ENCODE measurements at regions not wholly inside any gene's neighbourhood (a gene's known extent, or its start where the extent isn't known, plus 50 kb on each side); places are given as distances from the start of the nearest gene placed in this dataset.

DNA sequence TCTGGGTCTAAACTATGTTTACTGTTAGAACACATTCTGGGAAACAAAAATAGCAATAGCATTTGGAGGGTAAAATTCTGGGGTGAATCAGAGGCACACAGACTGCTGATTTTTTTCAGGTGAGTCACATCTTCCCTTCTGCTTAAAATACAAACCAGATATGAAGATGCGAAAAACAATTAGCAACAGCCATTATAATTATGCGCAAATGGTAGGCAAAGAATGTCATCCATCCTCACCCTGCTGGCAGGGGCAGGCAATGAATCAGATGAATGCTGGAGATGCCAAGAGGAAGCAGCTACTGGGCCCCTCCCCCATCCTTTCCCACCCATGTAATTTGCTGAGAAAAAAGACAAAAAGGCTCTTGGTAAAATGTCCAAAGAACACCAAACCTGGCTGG lies 282.9 kb downstream of the KLF5 start:
- no peak overlapping the region for H3K9ac ChIP-seq (ENCODE audit: low read length)
- H3K36me3 ChIP-seq (ENCODE audit: control insufficient read depth, insufficient read depth, low read length) = no peaks in the 10 kb centered on the region
- H3K27ac ChIP-seq (ENCODE audit: low read depth, low read length) = no peak overlapping the region
- H3K27me3 ChIP-seq (ENCODE audit: control insufficient read depth, insufficient read depth, low read length) = no peaks in the 10 kb centered on the region
- no peaks in the 10 kb centered on the region for H3K4me1 ChIP-seq (ENCODE audit: control insufficient read depth, insufficient read depth, low read length)
- no peak overlapping the region for H3K4me3 ChIP-seq (ENCODE audit: low read length)

DNA sequence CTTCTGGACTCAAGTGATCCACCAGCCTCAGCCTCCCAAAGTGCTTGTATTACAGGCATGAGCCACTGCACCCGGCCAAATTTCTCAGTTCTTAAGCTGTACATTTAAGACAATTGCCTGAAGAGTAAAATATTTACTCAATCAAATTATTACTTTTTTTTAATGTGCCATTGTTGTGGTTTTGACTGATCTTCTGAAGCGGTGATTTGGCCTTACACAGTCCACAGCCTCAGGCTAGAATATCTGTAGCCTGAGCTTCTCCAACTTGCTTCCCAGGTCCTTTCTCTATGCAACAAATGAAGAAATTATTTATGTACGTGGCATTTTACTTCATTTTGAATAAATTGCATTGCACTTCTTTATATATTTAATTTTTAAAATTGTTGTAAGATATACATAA lies 281.3 kb downstream of the KLF5 start:
- H3K27ac ChIP-seq (ENCODE audit: low read depth, low read length) = no peak overlapping the region
- no peaks in the 10 kb centered on the region for H3K36me3 ChIP-seq (ENCODE audit: control insufficient read depth, insufficient read depth, low read length)
- H3K27me3 ChIP-seq (ENCODE audit: control insufficient read depth, insufficient read depth, low read length) = no peaks in the 10 kb centered on the region
- H3K9ac ChIP-seq (ENCODE audit: low read length) = no peak overlapping the region
- no peak overlapping the region for H3K4me3 ChIP-seq (ENCODE audit: low read length)
- H3K4me1 ChIP-seq (ENCODE audit: control insufficient read depth, insufficient read depth, low read length) = no peaks in the 10 kb centered on the region

DNA sequence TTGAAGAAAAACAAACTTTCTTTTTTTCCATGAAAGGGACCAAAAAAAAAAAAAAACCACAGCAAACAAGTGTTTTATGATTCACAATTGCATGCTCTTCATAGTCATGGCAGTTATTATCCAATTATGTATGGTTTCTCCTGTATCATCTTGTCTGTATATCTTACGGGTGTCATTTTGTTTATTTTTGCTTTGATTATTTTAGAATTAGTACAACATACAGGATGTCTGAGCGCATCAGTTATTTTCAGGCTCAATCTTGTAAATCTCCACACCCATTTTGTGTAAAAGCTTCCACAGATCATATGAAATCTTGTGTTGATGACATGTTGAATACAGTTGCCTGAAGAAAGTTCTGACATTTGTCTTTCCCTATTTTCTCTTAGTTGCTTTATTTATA lies 280.3 kb downstream of the KLF5 start:
- Histone ChIP-seq H3K4me3 (ENCODE audit: low read length) (no peak overlapping the region), H3K4me1 (ENCODE audit: control insufficient read depth, insufficient read depth, low read length) (no peaks in the 10 kb centered on the region), H3K27me3 (ENCODE audit: control insufficient read depth, insufficient read depth, low read length) (no peaks in the 10 kb centered on the region), H3K27ac (ENCODE audit: low read depth, low read length) (no peak overlapping the region), H3K36me3 (ENCODE audit: control insufficient read depth, insufficient read depth, low read length) (no peaks in the 10 kb centered on the region), H3K9ac (ENCODE audit: low read length) (no peak overlapping the region)

DNA sequence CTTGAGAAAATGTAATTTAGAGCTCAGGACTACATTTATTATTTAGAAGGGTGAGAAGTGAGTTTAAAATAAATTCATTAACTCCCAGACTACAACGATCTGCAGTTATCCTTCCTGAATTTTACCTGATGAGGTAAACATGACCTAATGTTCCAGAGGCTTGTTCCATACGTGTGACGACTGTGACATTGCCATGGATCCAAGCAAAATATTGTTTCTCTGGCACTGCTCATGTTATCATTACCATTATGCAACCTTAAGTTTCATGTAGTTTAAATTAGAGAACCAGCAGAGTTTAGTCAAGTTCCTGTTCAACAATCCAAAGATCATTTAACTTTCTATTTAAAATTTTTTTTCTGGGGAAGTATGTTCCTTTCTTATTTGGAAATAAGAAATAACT lies 279.6 kb downstream of the KLF5 start:
- Histone ChIP-seq H3K4me1 (ENCODE audit: control insufficient read depth, insufficient read depth, low read length) (no peaks in the 10 kb centered on the region), H3K27me3 (ENCODE audit: control insufficient read depth, insufficient read depth, low read length) (no peaks in the 10 kb centered on the region), H3K4me3 (ENCODE audit: low read length) (no peak overlapping the region), H3K36me3 (ENCODE audit: control insufficient read depth, insufficient read depth, low read length) (no peaks in the 10 kb centered on the region), H3K9ac (ENCODE audit: low read length) (no peak overlapping the region), H3K27ac (ENCODE audit: low read depth, low read length) (no peak overlapping the region)

DNA sequence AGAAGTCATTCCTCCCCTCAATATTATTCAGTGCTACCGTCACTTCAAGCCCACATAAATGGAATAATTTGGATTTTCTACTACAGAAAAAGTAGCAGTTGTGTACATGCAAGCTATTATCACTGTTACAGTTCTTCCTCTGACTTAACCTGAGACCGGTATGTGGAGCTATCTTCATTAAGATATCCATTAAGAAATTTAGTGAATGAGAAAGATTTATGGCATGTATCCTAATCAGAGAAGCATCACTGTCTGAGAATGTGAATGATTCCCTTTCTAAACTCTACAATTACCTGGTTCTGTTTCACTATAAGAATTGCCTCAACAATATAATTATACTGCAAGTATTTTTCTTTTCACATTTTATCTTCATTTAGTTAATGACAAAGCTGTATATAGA lies 278.7 kb downstream of the KLF5 start:
- Histone ChIP-seq H3K27ac (ENCODE audit: low read depth, low read length) (no peak overlapping the region), H3K27me3 (ENCODE audit: control insufficient read depth, insufficient read depth, low read length) (no peaks in the 10 kb centered on the region)

DNA sequence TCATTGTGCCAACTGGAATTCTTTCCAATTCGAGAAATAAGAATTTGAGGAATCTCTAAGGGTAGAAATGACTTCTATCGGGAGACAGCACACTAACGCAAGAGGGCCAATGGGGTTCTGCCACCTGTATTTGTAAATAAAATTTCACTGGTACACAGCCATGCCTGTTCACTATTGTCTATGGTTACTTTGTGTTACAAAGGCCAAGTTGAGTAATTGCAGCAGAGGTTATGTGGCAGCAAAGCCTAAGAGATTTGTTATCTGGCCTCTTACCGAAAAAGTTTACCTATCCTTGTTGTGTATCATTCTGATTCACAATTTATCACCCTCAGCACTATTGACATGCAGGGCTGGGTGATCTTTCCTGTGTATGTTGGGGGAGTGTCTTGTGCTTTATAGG lies 278.0 kb downstream of the KLF5 start:
- Histone ChIP-seq H3K4me1 (ENCODE audit: control insufficient read depth, insufficient read depth, low read length) (no peaks in the 10 kb centered on the region), H3K4me3 (ENCODE audit: low read length) (no peak overlapping the region), H3K27me3 (ENCODE audit: control insufficient read depth, insufficient read depth, low read length) (no peaks in the 10 kb centered on the region), H3K36me3 (ENCODE audit: control insufficient read depth, insufficient read depth, low read length) (no peaks in the 10 kb centered on the region), H3K9ac (ENCODE audit: low read length) (no peak overlapping the region), H3K27ac (ENCODE audit: low read depth, low read length) (no peak overlapping the region)

More for the DNA sequence above, 278.7 kb downstream of the KLF5 start:
- no peaks in the 10 kb centered on the region for H3K4me1 ChIP-seq (ENCODE audit: control insufficient read depth, insufficient read depth, low read length)
- H3K9ac ChIP-seq (ENCODE audit: low read length) = no peak overlapping the region
- no peak overlapping the region for H3K4me3 ChIP-seq (ENCODE audit: low read length)
- H3K36me3 ChIP-seq (ENCODE audit: control insufficient read depth, insufficient read depth, low read length) = no peaks in the 10 kb centered on the region

DNA sequence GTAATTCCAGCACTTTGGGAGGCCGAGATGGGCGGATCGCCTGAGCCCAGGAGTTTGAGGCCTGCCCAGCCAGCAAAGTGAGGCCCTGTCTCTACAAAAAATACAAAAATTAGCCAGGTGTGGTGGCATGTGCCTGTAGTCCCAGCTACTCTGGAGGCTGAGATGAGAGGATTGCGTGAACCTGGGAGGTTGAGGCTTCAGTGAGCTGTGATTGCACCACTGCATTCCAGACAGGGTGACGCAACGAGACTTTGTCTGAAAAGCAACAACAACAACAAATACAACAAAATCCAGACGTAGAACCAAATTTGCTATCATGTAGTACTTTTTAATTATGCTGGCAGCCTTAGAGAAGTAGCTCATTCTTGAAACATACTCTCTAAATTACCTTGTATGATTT lies 277.1 kb downstream of the KLF5 start:
- H3K36me3 ChIP-seq (ENCODE audit: control insufficient read depth, insufficient read depth, low read length) = no peaks in the 10 kb centered on the region
- no peaks in the 10 kb centered on the region for H3K4me1 ChIP-seq (ENCODE audit: control insufficient read depth, insufficient read depth, low read length)
- H3K4me3 ChIP-seq (ENCODE audit: low read length) = no peak overlapping the region
- no peaks in the 10 kb centered on the region for H3K27me3 ChIP-seq (ENCODE audit: control insufficient read depth, insufficient read depth, low read length)
- H3K27ac ChIP-seq (ENCODE audit: low read depth, low read length) = no peak overlapping the region
- H3K9ac ChIP-seq (ENCODE audit: low read length) = no peak overlapping the region

DNA sequence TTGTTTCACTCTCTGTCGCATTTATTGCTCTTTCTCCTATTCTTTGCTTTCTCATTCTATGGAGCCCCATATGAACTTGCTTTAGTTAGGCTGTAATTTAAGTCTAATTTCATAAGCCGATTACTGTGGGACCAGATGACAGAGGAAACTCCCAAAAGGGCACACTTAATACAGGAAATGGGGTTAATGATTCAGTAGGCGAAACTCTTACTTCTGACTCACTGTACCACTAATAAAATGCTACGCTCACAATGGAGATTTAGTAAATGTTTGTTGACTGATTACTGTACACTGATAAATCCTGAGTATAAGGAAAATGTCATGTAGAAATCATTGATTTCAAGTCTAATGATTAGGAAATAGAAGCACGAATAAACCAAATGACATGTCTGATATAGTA lies 276.4 kb downstream of the KLF5 start:
- no peak overlapping the region for H3K9ac ChIP-seq (ENCODE audit: low read length)
- H3K4me1 ChIP-seq (ENCODE audit: control insufficient read depth, insufficient read depth, low read length) = no peaks in the 10 kb centered on the region
- no peak overlapping the region for H3K4me3 ChIP-seq (ENCODE audit: low read length)
- H3K27ac ChIP-seq (ENCODE audit: low read depth, low read length) = no peak overlapping the region
- H3K36me3 ChIP-seq (ENCODE audit: control insufficient read depth, insufficient read depth, low read length) = no peaks in the 10 kb centered on the region
- no peaks in the 10 kb centered on the region for H3K27me3 ChIP-seq (ENCODE audit: control insufficient read depth, insufficient read depth, low read length)

DNA sequence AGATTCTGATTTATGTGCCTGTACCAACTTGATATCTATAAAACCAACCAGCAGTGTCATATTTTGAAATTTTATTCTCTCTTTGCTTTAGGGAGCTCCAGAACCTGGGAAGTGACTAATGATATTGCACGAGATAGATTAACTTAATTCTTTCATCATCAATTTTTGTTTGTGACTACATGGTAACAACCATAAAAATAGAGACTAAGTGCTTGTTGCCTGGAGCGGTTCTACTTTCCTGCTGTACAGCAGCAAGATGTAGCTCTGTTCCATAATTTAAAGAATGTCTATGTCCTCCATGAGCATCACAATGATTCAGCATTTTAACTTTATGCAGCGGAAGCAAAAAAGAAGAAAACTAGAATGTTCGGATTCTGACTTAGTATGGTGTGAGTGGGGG lies 275.6 kb downstream of the KLF5 start:
- Histone ChIP-seq H3K9ac (ENCODE audit: low read length) (no peak overlapping the region), H3K36me3 (ENCODE audit: control insufficient read depth, insufficient read depth, low read length) (no peaks in the 10 kb centered on the region), H3K27ac (ENCODE audit: low read depth, low read length) (no peak overlapping the region), H3K4me3 (ENCODE audit: low read length) (no peak overlapping the region), H3K27me3 (ENCODE audit: control insufficient read depth, insufficient read depth, low read length) (no peaks in the 10 kb centered on the region), H3K4me1 (ENCODE audit: control insufficient read depth, insufficient read depth, low read length) (no peaks in the 10 kb centered on the region)

DNA sequence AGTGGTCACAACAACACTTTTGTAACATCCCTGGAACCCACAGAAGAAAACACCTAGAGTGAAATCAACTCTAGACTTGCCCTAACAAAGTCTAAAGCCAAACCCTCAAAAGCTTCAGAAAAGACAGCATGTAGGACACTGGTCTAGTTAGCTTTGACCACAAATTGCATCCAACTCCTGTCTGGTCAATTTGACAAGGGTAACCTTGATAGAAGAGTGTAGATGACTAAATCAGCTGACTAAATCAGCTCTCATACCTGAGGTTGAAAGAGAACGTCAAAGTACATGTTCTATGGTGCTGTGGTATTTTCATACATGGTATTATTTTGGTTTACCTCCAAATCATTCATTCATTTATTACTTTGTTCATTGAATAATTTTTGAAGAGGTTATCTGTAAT lies 272.8 kb downstream of the KLF5 start:
- no peaks in the 10 kb centered on the region for H3K36me3 ChIP-seq (ENCODE audit: control insufficient read depth, insufficient read depth, low read length)
- no peak overlapping the region for H3K9ac ChIP-seq (ENCODE audit: low read length)
- H3K4me3 ChIP-seq (ENCODE audit: low read length) = no peak overlapping the region
- no peaks in the 10 kb centered on the region for H3K27me3 ChIP-seq (ENCODE audit: control insufficient read depth, insufficient read depth, low read length)
- no peaks in the 10 kb centered on the region for H3K4me1 ChIP-seq (ENCODE audit: control insufficient read depth, insufficient read depth, low read length)
- no peak overlapping the region for H3K27ac ChIP-seq (ENCODE audit: low read depth, low read length)

DNA sequence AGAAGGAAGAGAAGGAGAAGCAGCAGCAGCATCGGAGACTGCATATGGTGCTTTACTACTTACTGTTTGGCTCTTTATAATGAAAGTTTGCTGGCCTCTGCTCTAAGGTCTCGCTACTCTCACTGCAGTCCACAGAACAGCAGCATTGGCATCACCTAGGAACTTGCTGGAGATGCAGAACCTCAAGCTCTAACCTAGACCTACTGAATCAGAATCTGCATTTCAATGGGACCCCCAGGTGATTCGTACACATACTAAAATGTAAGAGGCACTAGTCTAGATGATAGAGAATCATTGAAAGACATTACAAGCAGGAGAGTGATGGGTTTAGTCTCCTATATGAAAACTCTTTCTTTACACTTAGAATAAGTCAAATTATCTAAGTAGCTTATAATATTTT lies 270.6 kb downstream of the KLF5 start:
- no peak overlapping the region for H3K4me3 ChIP-seq (ENCODE audit: low read length)
- H3K27ac ChIP-seq (ENCODE audit: low read depth, low read length) = no peak overlapping the region
- no peaks in the 10 kb centered on the region for H3K27me3 ChIP-seq (ENCODE audit: control insufficient read depth, insufficient read depth, low read length)
- no peaks in the 10 kb centered on the region for H3K36me3 ChIP-seq (ENCODE audit: control insufficient read depth, insufficient read depth, low read length)
- no peak overlapping the region for H3K9ac ChIP-seq (ENCODE audit: low read length)
- H3K4me1 ChIP-seq (ENCODE audit: control insufficient read depth, insufficient read depth, low read length) = no peaks in the 10 kb centered on the region

DNA sequence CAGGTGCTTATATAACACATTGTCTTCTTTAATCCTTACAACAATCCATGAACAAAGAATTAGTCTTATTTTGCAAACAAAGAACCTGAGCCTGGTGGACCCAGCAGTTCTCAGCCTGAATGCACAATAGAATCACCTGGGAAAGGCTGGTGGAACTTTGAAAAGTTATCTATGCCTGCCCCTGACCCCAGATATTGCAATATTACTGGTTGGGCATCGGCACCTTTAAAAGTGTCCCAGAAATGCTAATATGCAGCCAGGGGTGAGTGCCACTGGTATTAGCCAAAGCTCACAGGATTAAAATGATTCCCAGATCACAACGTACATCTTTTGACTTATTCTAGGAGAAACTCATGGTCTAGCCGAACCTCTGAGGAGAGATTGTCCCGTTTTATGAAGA lies 268.8 kb downstream of the KLF5 start:
- H3K4me3 ChIP-seq (ENCODE audit: low read length) = no peak overlapping the region
- no peaks in the 10 kb centered on the region for H3K27me3 ChIP-seq (ENCODE audit: control insufficient read depth, insufficient read depth, low read length)
- no peak overlapping the region for H3K9ac ChIP-seq (ENCODE audit: low read length)
- H3K4me1 ChIP-seq (ENCODE audit: control insufficient read depth, insufficient read depth, low read length) = no peaks in the 10 kb centered on the region
- no peaks in the 10 kb centered on the region for H3K36me3 ChIP-seq (ENCODE audit: control insufficient read depth, insufficient read depth, low read length)
- H3K27ac ChIP-seq (ENCODE audit: low read depth, low read length) = no peak overlapping the region

DNA sequence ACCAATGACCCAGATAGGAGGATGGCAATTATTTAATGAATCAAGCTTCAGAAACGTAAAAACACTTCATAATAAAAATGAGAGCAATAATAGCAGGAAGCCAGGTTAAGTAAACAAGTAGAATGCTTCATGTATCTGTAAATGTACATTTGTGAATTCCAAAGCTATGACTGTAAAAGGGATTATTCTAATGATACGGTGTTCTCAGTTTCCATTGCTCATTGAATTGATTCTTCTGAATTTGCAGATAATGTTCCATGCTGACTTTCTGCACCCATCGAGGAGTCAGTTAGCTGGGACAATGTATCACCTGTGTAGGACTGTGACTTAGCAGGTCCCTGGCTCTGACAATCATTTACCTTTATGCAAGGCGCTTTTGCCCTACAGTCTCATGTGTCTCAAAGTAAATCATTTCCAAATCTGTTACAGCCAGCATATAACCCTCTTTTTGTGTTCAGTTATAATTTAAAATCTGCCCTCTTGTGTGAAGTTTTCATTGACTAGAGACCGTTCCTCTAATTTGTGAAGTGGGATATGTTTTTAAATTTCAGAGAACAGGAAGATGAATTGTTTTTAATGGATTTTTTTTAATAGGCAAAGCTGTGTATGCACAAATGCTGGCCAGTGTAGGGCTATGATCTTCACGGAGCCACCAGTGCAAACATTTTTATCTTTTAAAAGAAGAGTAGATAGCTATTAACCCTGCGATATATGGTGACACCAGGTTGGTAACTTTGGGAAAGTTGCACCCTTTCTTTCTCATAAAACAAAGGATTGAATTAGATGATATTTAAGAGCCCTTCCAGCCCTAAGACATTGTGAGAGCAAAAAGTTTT lies 267.1 kb downstream of the KLF5 start:
- no peak overlapping the region for H3K9ac ChIP-seq (ENCODE audit: low read length)
- no peaks in the 10 kb centered on the region for H3K36me3 ChIP-seq (ENCODE audit: control insufficient read depth, insufficient read depth, low read length)
- H3K4me1 ChIP-seq (ENCODE audit: control insufficient read depth, insufficient read depth, low read length) = no peaks in the 10 kb centered on the region
- H3K4me3 ChIP-seq (ENCODE audit: low read length) = no peak overlapping the region
- no peak overlapping the region for H3K27ac ChIP-seq (ENCODE audit: low read depth, low read length)
- H3K27me3 ChIP-seq (ENCODE audit: control insufficient read depth, insufficient read depth, low read length) = no peaks in the 10 kb centered on the region

All from rectal smooth muscle tissue (tissue), 1 donor.